ENCODE measurements at regions not wholly inside any gene's neighbourhood (a gene's known extent, or its start where the extent isn't known, plus 50 kb on each side); places are given as distances from the start of the nearest gene placed in this dataset.

GRCh38 chr4:164575861-164576260, 178.1 kb upstream of the SMIM31 start:
- ChIA-PET CTCF (no interaction called here), POLR2A (no interaction called here)
- no peak overlapping the region for H3K4me3 ChIP-seq (ENCODE audit: low read depth, low read length)
- no peak for DNase-seq (ENCODE audit: low read depth, low spot score)
- no peak for TF ChIP-seq CTCF (IDR thresholded peaks at IDR 0.05; ENCODE audit: insufficient read depth, low read length, missing control alignments)

DNA sequence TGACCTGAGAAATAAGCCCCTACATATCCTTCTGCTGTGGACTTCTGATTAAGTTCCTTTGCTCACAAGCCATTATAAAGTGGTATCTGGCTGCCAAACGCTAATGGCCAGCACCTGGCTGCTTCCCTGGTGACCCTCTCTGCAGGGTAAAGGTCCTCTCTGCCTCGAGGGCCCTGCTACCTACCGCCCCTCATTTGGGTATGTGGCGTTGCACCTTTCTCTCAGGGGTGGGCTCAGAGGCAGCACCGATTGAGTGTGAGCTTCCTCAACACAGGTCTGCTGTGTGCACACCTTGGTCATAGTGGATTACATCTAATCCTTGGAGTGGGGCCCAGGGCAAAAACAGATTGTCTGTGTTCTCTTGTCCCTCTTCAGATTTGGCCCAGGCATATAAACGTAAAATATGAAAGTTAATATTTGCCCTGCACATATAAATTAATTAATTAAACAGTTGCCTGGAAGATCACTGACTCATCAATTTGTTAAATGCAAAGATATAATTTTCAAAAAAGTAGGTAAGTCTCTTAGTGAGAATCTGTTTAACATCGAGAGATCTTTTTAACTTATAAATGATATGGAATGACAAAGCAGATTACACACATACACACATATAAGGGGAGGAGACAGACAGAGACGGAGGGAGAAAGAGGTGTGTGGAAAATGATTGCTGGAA, 174.5 kb upstream of the SMIM31 start:
- no peak for TF ChIP-seq CTCF (IDR thresholded peaks at IDR 0.05; ENCODE audit: insufficient read depth, low read length, missing control alignments)
- H3K4me3 ChIP-seq (ENCODE audit: low read depth, low read length): no peak overlapping the region
- DNase-seq (ENCODE audit: low read depth, low spot score): no peak
- ChIA-PET CTCF (no interaction called here), POLR2A (no interaction called here)

GRCh38 chr4:164591666-164592065, 162.3 kb upstream of the SMIM31 start:
- ChIA-PET CTCF (no interaction called here), POLR2A (no interaction called here)
- H3K4me3 ChIP-seq (ENCODE audit: low read depth, low read length): no peak overlapping the region
- DNase-seq (ENCODE audit: low read depth, low spot score): no peak
- TF ChIP-seq CTCF (IDR thresholded peaks at IDR 0.05; ENCODE audit: insufficient read depth, low read length, missing control alignments): no peak

GRCh38 chr4:164595751-164596150, 158.2 kb upstream of the SMIM31 start:
- CTCF ChIA-PET: no interaction called here
- DNase-seq (ENCODE audit: low read depth, low spot score): no peak
- H3K4me3 ChIP-seq (ENCODE audit: low read depth, low read length): no peak overlapping the region
- TF ChIP-seq CTCF (IDR thresholded peaks at IDR 0.05; ENCODE audit: insufficient read depth, low read length, missing control alignments): no peak
- POLR2A ChIA-PET: no interaction called here

GRCh38 chr4:164596318-164596878, 157.5 kb upstream of the SMIM31 start:
- CTCF ChIA-PET: no interaction called here
- no peak for DNase-seq (ENCODE audit: low read depth, low spot score)
- no peak for TF ChIP-seq CTCF (IDR thresholded peaks at IDR 0.05; ENCODE audit: insufficient read depth, low read length, missing control alignments)
- H3K4me3 ChIP-seq (ENCODE audit: low read depth, low read length): no peak overlapping the region
- POLR2A ChIA-PET: no interaction called here

DNA sequence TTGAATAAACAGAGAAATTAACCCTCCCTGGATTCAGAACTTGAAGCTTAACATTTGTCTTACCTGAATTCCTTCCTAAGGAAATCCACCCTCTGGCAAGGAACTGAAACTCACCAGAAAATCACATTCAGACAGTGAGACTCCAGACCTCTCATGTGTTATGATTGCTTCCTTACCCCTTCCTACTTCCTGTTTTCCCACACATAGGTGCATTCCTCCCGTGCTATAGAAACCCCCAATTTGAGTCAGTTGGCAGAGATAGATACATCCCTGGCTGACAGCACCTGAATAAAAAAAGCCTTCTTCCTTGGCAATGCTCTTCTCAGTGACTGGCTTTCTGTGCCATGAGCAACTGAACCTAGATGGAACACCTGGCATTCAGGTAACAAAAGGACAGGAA, 157.0 kb upstream of the SMIM31 start:
- CTCF ChIA-PET: no interaction called here
- POLR2A ChIA-PET: no interaction called here
- no peak for TF ChIP-seq CTCF (IDR thresholded peaks at IDR 0.05; ENCODE audit: insufficient read depth, low read length, missing control alignments)
- no peak overlapping the region for H3K4me3 ChIP-seq (ENCODE audit: low read depth, low read length)
- no peak for DNase-seq (ENCODE audit: low read depth, low spot score)

Measured in AG04449 (cell line).